Endothelial cell (in vitro differentiated cells): ENCODE measurements at regions not wholly inside any gene's neighbourhood (a gene's known extent, or its start where the extent isn't known, plus 50 kb on each side); places are given as distances from the start of the nearest gene placed in this dataset.

Experiments used
- DNase-seq: peaks from one replicate; pipeline ENCODE4 v3.0.0; 2021; ENCODE audit warnings: low spot score
- H3K27ac Mint-ChIP-seq: one replicate; pipeline ENCODE4 v1.8.0; 2021; ENCODE audit warnings: mixed read lengths, inconsistent platforms; ENCODE audit not compliant: unreplicated experiment
- H3K27me3 Mint-ChIP-seq: one replicate; pipeline ENCODE4 v1.8.0; 2021; ENCODE audit warnings: mild to moderate bottlenecking, moderate library complexity, mixed read lengths, inconsistent platforms; ENCODE audit not compliant: unreplicated experiment
- H3K36me3 Mint-ChIP-seq: one replicate; pipeline ENCODE4 v1.8.0; 2021; ENCODE audit warnings: mild to moderate bottlenecking, low read depth, mixed read lengths, inconsistent platforms; ENCODE audit not compliant: unreplicated experiment
- H3K4me1 Mint-ChIP-seq: one replicate; pipeline ENCODE4 v1.8.0; 2021; ENCODE audit warnings: mild to moderate bottlenecking, mixed read lengths, inconsistent platforms; ENCODE audit not compliant: unreplicated experiment
- H3K4me3 Mint-ChIP-seq: one replicate; pipeline ENCODE4 v1.8.0; 2021; ENCODE audit warnings: mild to moderate bottlenecking, mixed read lengths, inconsistent platforms; ENCODE audit not compliant: unreplicated experiment
- H3K9me3 Mint-ChIP-seq: one replicate; pipeline ENCODE4 v1.8.0; 2021; ENCODE audit warnings: mixed read lengths, inconsistent platforms; ENCODE audit not compliant: unreplicated experiment
- TF ChIP-seq, protein P1 (sequence below): fragments of 200-600 bp; sonication (generic); IDR thresholded peaks from one replicate; pipeline ENCODE4 v1.5.0; 2021; ENCODE audit warnings: antibody characterized with exemption; ENCODE audit not compliant: unreplicated experiment

DNA sequence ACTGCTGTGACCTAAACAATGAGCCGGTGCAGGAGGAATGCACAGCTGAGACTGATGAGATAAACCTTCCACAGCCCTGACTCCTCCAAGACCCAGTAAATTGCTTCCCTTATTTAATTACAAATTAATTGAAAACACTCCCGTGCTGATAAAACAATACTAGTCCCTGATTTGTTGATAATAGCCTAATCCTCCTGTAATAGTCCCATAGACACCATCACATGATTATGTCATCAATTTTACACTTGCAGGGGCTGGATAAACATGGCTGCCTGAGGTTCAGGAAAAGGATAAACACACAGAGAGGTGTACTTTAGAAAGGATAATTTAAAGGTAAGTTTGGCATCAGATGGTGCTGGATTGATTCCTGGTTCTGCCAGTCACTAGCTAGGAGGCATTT is 84.6 kb upstream of the SPAG17 start:
- TF ChIP-seq, protein P1, sequence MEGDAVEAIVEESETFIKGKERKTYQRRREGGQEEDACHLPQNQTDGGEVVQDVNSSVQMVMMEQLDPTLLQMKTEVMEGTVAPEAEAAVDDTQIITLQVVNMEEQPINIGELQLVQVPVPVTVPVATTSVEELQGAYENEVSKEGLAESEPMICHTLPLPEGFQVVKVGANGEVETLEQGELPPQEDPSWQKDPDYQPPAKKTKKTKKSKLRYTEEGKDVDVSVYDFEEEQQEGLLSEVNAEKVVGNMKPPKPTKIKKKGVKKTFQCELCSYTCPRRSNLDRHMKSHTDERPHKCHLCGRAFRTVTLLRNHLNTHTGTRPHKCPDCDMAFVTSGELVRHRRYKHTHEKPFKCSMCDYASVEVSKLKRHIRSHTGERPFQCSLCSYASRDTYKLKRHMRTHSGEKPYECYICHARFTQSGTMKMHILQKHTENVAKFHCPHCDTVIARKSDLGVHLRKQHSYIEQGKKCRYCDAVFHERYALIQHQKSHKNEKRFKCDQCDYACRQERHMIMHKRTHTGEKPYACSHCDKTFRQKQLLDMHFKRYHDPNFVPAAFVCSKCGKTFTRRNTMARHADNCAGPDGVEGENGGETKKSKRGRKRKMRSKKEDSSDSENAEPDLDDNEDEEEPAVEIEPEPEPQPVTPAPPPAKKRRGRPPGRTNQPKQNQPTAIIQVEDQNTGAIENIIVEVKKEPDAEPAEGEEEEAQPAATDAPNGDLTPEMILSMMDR: no peak

DNA sequence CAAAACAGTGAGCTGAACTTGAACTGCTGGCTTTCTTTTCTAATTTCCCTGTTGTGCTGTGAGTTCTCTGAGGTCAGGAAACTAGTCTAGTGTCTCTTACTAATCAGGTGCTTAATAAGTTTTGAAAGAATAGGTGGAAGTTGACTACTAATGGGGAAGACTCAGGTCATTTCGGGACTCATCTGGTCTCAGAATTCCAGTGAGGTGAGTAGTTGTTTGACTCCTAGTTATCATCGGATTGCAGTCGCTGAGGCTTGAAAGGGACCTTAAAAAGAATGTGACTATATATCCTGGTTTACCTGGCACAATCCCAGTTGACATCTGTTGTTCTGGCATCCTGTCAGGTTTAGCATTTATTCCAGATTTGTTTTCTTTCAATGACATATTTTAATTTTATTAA is 81.4 kb upstream of the SPAG17 start:
- TF ChIP-seq, protein P1: no peak
- H3K9me3 Mint-ChIP-seq: no peaks in the 10 kb centered on the region
- H3K27ac Mint-ChIP-seq: no peak overlapping the region
- peaks cover 15% of the 10 kb centered on the region for H3K4me1 Mint-ChIP-seq
- DNase-seq: no peak
- no peak overlapping the region for H3K4me3 Mint-ChIP-seq
- H3K36me3 Mint-ChIP-seq: no peaks in the 10 kb centered on the region
- peaks cover 2% of the 10 kb centered on the region for H3K27me3 Mint-ChIP-seq

More for the DNA sequence above, 84.6 kb upstream of the SPAG17 start:
- peaks cover 4% of the 10 kb centered on the region for H3K4me1 Mint-ChIP-seq
- no peak overlapping the region for H3K27ac Mint-ChIP-seq
- H3K36me3 Mint-ChIP-seq: no peaks in the 10 kb centered on the region
- no peaks in the 10 kb centered on the region for H3K9me3 Mint-ChIP-seq
- no peak overlapping the region for H3K4me3 Mint-ChIP-seq
- no peak for DNase-seq
- H3K27me3 Mint-ChIP-seq: peaks cover 2% of the 10 kb centered on the region

DNA sequence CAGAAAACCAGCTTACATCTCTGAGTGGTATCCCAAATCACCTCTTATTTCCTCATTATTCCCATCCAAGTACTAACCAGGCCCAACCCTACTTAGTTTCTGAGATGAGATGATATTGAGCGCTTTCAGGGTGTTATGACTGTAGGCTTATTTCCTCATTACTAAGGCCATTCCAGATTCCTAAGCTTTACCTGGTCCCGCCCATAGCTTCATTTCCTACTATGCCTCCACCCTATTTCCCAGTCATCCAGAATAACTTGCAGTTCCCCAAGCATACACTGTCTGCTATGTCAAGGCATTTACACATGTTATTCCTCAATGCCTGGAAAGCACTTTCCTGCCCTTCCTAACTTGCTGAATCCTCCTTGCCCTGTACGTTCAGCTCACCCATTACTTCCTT is 79.3 kb upstream of the SPAG17 start:
- TF ChIP-seq, protein P1: no peak
- Mint-ChIP-seq H3K4me1 (peaks cover 15% of the 10 kb centered on the region), H3K9me3 (no peaks in the 10 kb centered on the region), H3K27me3 (peaks cover 2% of the 10 kb centered on the region), H3K27ac (no peak overlapping the region), H3K4me3 (no peak overlapping the region), H3K36me3 (no peaks in the 10 kb centered on the region)
- DNase-seq: no peak

DNA sequence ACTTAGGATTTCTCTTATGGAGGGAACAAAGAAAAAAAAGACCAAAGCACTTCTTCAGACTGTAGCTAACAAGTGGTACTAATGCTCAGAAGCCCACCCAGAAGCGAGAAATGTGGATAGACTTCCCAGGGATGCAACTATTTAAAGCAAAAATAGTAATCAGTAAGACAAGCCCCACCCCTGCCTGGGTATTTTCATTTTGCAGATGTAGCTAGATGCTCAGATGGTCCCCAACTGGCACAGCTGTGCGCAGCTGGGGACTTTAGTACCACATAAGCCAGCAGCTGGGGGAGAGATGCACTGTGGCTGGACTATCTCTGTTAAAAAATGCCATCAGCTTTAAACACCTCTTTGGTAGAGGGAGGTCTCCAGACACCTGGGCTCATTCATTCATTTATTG is 77.8 kb upstream of the SPAG17 start:
- TF ChIP-seq, protein P1: no peak
- Mint-ChIP-seq H3K4me1 (peaks cover 15% of the 10 kb centered on the region), H3K27ac (no peak overlapping the region), H3K4me3 (no peak overlapping the region), H3K27me3 (peaks cover 2% of the 10 kb centered on the region), H3K9me3 (no peaks in the 10 kb centered on the region), H3K36me3 (no peaks in the 10 kb centered on the region)
- no peak for DNase-seq

DNA sequence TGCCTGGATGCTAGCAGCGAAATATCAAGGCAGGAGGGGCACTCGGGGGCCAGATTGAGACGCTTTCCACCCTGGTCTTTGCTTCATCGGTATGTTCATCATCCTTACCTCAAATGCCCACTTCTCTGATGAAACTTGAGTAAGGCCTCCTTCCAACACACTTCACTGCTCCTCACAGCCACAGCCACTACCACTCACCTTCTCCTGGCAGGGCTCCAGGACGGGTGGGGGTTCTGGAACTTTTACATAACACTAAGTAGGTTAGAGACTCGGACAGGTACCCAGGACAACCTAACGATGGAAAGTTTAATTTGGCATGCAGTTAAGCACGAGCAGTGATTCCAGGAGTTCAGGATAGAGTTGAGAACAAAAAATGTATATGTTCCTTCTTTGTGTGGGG is 73.9 kb upstream of the SPAG17 start:
- Mint-ChIP-seq H3K27me3 (no peaks in the 10 kb centered on the region), H3K4me3 (no peak overlapping the region), H3K4me1 (peaks cover 8% of the 10 kb centered on the region), H3K27ac (no peak overlapping the region), H3K36me3 (no peaks in the 10 kb centered on the region), H3K9me3 (no peaks in the 10 kb centered on the region)
- no peak for DNase-seq
- TF ChIP-seq, protein P1: no peak
